ENCODE measurements at regions not wholly inside any gene's neighbourhood (a gene's known extent, or its start where the extent isn't known, plus 50 kb on each side); places are given as distances from the start of the nearest gene placed in this dataset.
"Not testable (repeated sequence)": the region's sequence is repeated elsewhere in the genome, so short reads cannot be mapped to it uniquely, and the experiment has no call there.

GRCh38 chr17:45601605-45602539 is 111.4 kb upstream of the PLEKHM1 start:
- WGBS: 46% methylated on average over 36 of the region's 63 CpGs
- H3K4me1 ChIP-seq; H3K36me3 ChIP-seq; intact Hi-C loops (cut with DNase I); H3K27ac ChIP-seq (replicated peaks in 1 of 4); H3K9me3 ChIP-seq; DNase-seq (ENCODE audit: extremely low spot score): not testable (repeated sequence)
- peak overlapping the region in 1 of 4 donors; percentile 20 for H3K4me3 ChIP-seq
- peaks cover 0 to 12% (median 0%) of the 10 kb centered on the region in 4 donors for H3K27me3 ChIP-seq

- H3K36me3 ChIP-seq; H3K9me3 ChIP-seq; H3K27ac ChIP-seq (replicated peaks in 1 of 4); H3K4me1 ChIP-seq; H3K4me3 ChIP-seq; intact Hi-C loops (cut with DNase I); DNase-seq (ENCODE audit: extremely low spot score): not testable (repeated sequence)
- peaks cover 0 to 10% (median 0%) of the 10 kb centered on the region in 4 donors for H3K27me3 ChIP-seq
- 100% methylated on average over 1 of the region's 1 CpG for WGBS
Observed at GRCh38 chr17:45605751-45606150, 115.2 kb upstream of the PLEKHM1 start.

- WGBS: 2% methylated on average over 9 of the region's 16 CpGs
- DNase-seq (ENCODE audit: extremely low spot score); H3K36me3 ChIP-seq; H3K9me3 ChIP-seq; H3K4me1 ChIP-seq; intact Hi-C loops (cut with DNase I); H3K27me3 ChIP-seq: not testable (repeated sequence)
- Histone ChIP-seq H3K27ac (replicated peaks in 1 of 4) (peak overlapping the region in 3 of 4 donors; percentile 51 to 62 (median 56)), H3K4me3 (peak overlapping the region; percentile 61 to 93 (median 70))
Observed at GRCh38 chr17:45619984-45620405, 129.5 kb upstream of the PLEKHM1 start.

DNA sequence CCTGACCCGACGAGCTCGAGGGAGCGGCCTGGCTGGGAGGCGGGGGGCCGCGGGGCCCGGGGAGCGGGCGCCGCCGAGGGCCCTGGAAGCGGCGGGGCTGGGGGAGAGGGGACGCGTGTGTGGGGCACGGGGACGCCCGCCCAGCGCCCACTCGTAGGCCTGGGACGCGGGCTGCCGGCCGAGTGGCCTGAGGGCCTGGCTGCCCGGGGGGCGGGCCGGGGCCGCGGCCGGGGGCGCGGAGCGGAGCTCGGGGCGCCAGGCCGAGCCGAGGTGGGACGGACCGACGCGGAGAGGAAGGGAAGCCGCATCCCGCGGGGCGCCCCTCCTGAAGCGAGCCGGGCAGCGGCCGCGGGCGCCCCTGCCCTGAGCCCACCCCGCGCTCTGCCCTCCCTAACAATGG is 129.9 kb upstream of the PLEKHM1 start:
- H3K4me1 ChIP-seq; H3K9me3 ChIP-seq; intact Hi-C loops (cut with DNase I); H3K36me3 ChIP-seq; DNase-seq (ENCODE audit: extremely low spot score); H3K27me3 ChIP-seq: not testable (repeated sequence)
- 2% methylated on average over 9 of the region's 54 CpGs for WGBS
- peak overlapping the region; percentile 61 to 93 (median 70) for H3K4me3 ChIP-seq
- H3K27ac ChIP-seq (replicated peaks in 1 of 4): peak overlapping the region in 3 of 4 donors; percentile 51 to 62 (median 56)

- H3K36me3 ChIP-seq; H3K4me1 ChIP-seq; H3K27me3 ChIP-seq; H3K9me3 ChIP-seq; DNase-seq (ENCODE audit: extremely low spot score); intact Hi-C loops (cut with DNase I); H3K27ac ChIP-seq (replicated peaks in 1 of 4): not testable (repeated sequence)
- peak overlapping the region; percentile 40 to 73 (median 64) for H3K4me3 ChIP-seq
- 80% methylated on average over 2 of the region's 9 CpGs for WGBS
Observed at GRCh38 chr17:45621087-45621486, 130.6 kb upstream of the PLEKHM1 start.

- H3K4me1 ChIP-seq; intact Hi-C loops (cut with DNase I); DNase-seq (ENCODE audit: extremely low spot score); H3K27ac ChIP-seq (replicated peaks in 1 of 4); H3K4me3 ChIP-seq; H3K9me3 ChIP-seq; H3K27me3 ChIP-seq: not testable (repeated sequence)
- 60% methylated on average over 1 of the region's 3 CpGs for WGBS
- H3K36me3 ChIP-seq: peaks cover 5 to 17% (median 6%) of the 10 kb centered on the region in 4 donors
Observed at GRCh38 chr17:45622295-45622694, 131.8 kb upstream of the PLEKHM1 start.

DNA sequence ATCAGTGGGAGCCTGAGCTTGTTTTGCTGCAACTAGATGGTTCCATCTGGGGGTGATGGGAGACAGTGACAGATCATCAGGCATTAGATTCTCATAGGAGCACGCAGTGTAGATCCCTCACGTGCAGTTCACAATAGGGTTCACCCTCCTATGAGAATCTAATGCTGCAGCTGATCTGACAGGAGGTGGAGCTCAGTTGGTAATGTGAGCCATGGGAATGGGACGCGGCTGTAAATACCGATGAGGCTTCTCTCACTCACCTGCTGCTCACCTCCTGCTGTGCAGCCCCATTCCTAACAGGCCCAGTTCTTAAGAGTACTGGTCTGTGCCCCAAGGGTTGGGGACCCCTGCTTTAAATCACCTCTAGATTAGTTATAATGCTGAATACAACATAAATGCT is 137.5 kb upstream of the PLEKHM1 start:
- no peaks in the 10 kb centered on the region for H3K27me3 ChIP-seq
- 82% methylated on average over 5 of the region's 5 CpGs for WGBS
- peaks cover 24 to 74% (median 32%) of the 10 kb centered on the region in 4 donors for H3K36me3 ChIP-seq
- no peaks in the 10 kb centered on the region for H3K9me3 ChIP-seq
- TF ChIP-seq POLR2A (IDR thresholded peaks at IDR 0.05; ENCODE audit: low read depth) (no peak), POLR2AphosphoS5 (IDR thresholded peaks at IDR 0.05) (no peak), EP300 (IDR thresholded peaks at IDR 0.05) (no peak)
- TF ChIP-seq, protein P1, sequence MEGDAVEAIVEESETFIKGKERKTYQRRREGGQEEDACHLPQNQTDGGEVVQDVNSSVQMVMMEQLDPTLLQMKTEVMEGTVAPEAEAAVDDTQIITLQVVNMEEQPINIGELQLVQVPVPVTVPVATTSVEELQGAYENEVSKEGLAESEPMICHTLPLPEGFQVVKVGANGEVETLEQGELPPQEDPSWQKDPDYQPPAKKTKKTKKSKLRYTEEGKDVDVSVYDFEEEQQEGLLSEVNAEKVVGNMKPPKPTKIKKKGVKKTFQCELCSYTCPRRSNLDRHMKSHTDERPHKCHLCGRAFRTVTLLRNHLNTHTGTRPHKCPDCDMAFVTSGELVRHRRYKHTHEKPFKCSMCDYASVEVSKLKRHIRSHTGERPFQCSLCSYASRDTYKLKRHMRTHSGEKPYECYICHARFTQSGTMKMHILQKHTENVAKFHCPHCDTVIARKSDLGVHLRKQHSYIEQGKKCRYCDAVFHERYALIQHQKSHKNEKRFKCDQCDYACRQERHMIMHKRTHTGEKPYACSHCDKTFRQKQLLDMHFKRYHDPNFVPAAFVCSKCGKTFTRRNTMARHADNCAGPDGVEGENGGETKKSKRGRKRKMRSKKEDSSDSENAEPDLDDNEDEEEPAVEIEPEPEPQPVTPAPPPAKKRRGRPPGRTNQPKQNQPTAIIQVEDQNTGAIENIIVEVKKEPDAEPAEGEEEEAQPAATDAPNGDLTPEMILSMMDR (IDR thresholded peaks at IDR 0.05): no peak
- intact Hi-C loops (cut with DNase I): no loop called here
- no peaks in the 10 kb centered on the region for H3K4me1 ChIP-seq
- no peak overlapping the region for H3K4me3 ChIP-seq
- DNase-seq (ENCODE audit: extremely low spot score): no peak
- H3K27ac ChIP-seq (replicated peaks in 1 of 4): no peak overlapping the region

GRCh38 chr17:45631941-45632340 is 141.4 kb upstream of the PLEKHM1 start:
- Histone ChIP-seq H3K36me3 (peaks cover 23 to 100% (median 53%) of the 10 kb centered on the region in 4 donors), H3K4me1 (no peaks in the 10 kb centered on the region), H3K9me3 (no peaks in the 10 kb centered on the region), H3K27me3 (no peaks in the 10 kb centered on the region), H3K4me3 (no peak overlapping the region), H3K27ac (replicated peaks in 1 of 4) (no peak overlapping the region)
- intact Hi-C loops (cut with DNase I): no loop called here
- DNase-seq (ENCODE audit: extremely low spot score): no peak
- 92% methylated on average over 2 of the region's 2 CpGs for WGBS
- TF ChIP-seq EP300 (IDR thresholded peaks at IDR 0.05) (no peak), POLR2AphosphoS5 (IDR thresholded peaks at IDR 0.05) (no peak), POLR2A (IDR thresholded peaks at IDR 0.05; ENCODE audit: low read depth) (no peak)
- TF ChIP-seq, protein P1 (IDR thresholded peaks at IDR 0.05): no peak
